AG09309 (cell line): ENCODE measurements at regions not wholly inside any gene's neighbourhood (a gene's known extent, or its start where the extent isn't known, plus 50 kb on each side); places are given as distances from the start of the nearest gene placed in this dataset.

Experiments
- DNase-seq: peaks from one replicate; pipeline ENCODE4 v3.0.0-alpha.2; 2010; ENCODE audit warnings: low read depth
- H3K4me3 ChIP-seq: 2 replicates; pipeline ENCODE4 v1.5.1; 2011; ENCODE audit warnings: mild to moderate bottlenecking, low read depth, low read length, moderate library complexity; ENCODE audit not compliant: control insufficient read depth
- CTCF ChIP-seq: IDR thresholded peaks from 2 replicates; pipeline ENCODE4 v1.5.1; 2011; ENCODE audit warnings: mild to moderate bottlenecking, low read depth, low read length, inconsistent platforms; ENCODE audit not compliant: insufficient read depth, control insufficient read depth; ENCODE audit errors: missing control alignments

GRCh38 chr10:130623680-130624267, 487.6 kb downstream of the GLRX3 start:
- no peak overlapping the region for H3K4me3 ChIP-seq
- TF ChIP-seq CTCF: no peak
- no peak for DNase-seq

GRCh38 chr10:130627346-130628045, 491.3 kb downstream of the GLRX3 start:
- DNase-seq: no peak
- TF ChIP-seq CTCF: no peak

GRCh38 chr10:130630135-130630534, 493.9 kb downstream of the GLRX3 start:
- no peak for DNase-seq
- H3K4me3 ChIP-seq: no peak overlapping the region
- TF ChIP-seq CTCF: no peak

More at GRCh38 chr10:130627346-130628045, 491.3 kb downstream of the GLRX3 start:
- H3K4me3 ChIP-seq: no peak overlapping the region

GRCh38 chr10:130631142-130632096, 495.2 kb downstream of the GLRX3 start:
- TF ChIP-seq CTCF: no peak
- DNase-seq: no peak
- H3K4me3 ChIP-seq: no peak overlapping the region

GRCh38 chr10:130634816-130635215, 498.6 kb downstream of the GLRX3 start:
- no peak for DNase-seq
- no peak overlapping the region for H3K4me3 ChIP-seq
- TF ChIP-seq CTCF: no peak

GRCh38 chr10:130635528-130635927, 499.3 kb downstream of the GLRX3 start:
- TF ChIP-seq CTCF: no peak

More at GRCh38 chr10:130635528-130635927, 499.3 kb downstream of the GLRX3 start:
- DNase-seq: no peak
- no peak overlapping the region for H3K4me3 ChIP-seq
